GM19463 (cell line): ENCODE measurements at regions not wholly inside any gene's neighbourhood (a gene's known extent, or its start where the extent isn't known, plus 50 kb on each side); places are given as distances from the start of the nearest gene placed in this dataset.
"Not testable (repeated sequence)": the region's sequence is repeated elsewhere in the genome, so short reads cannot be mapped to it uniquely, and the experiment has no call there.

Experiments
- ATAC-seq: cut with Tn5 transposase; IDR thresholded peaks from one replicate; pipeline ENCODE4 v1.9.1; 2021; ENCODE audit warnings: mild to moderate bottlenecking, moderate library complexity; ENCODE audit not compliant: unreplicated experiment

- no peak for ATAC-seq
These were observed 115.1 kb upstream of the FRMD1 start for GRCh38 chr6:168193816-168194721.

GRCh38 chr6:168192901-168193815, 114.1 kb upstream of the FRMD1 start:
- no peak for ATAC-seq

DNA sequence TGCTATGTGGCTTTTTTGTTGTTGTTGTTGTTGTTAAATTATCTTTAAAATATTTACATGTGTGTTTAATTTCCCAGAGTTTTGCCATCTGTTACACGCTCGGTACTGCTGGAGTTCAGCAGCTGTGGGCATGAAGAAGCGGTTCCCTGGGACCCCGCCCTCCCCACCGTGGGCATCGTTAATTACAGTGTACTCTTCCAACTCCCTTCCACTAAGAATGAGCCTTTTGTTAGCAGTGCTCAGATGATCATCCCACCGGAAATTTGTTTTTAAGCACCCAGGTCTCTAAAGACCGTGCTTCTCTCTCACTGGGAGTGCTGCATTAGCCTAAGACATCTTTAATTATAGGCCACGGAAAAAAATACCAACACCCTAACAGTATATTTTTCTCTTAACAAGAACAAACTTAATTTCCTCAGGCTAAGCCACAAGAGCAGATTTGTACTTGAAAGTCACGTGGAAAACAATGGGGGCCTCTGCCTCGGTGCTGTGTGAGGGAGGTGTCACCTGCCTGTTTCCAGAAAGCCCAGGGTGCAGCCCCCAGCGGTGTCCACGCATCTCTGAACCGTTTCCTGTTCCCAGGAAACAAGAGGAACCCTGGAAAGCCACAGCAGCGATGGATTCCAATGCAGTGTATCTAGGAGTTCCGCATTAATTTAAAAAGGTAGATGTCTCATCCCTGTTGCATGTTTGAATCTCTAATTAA, 113.3 kb upstream of the FRMD1 start:
- no peak for ATAC-seq

DNA sequence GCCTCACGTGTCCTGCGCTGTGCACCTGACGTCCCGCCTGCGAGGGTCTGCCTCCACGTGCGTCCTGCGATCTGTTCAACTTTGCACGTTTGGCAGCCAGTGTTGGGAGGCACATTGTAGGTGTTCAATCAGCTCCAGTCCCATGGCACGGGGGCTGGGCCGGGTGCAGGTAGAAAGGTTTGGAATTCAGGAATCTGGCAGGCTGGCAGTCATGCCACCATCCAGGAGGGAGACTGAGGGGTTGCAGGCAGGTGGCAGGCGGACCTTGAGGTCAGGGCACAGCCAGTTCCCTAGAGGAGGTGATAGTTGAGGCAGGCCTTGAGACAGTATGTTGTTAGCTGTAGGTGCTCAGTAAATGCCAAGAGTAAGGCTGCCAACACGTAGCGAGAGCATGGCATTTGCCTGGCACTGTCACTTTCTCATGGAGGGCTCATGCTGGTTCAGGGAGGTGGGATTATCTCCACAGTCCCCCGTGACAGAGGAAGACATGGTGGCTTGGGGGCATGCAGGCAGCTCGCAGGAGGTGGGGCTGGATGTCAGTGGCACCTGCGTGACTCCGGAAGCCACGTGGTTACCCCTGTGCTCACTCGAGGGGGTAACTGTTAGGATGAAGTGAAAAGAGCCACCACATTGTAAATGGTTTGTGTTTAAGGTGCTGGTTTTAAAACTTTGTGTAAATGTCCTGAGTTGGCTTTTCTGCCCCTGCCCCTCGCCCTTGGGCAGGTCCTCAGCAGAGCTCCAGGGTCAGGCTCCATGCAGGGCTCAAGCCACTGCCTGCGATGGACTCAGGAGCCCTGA, 111.8 kb upstream of the FRMD1 start:
- ATAC-seq = no peak

- no peak for ATAC-seq
These were observed 111.0 kb upstream of the FRMD1 start for GRCh38 chr6:168190014-168190405.

- ATAC-seq = no peak
These were observed 110.4 kb upstream of the FRMD1 start for GRCh38 chr6:168189200-168190013.

- no peak for ATAC-seq
These were observed 109.6 kb upstream of the FRMD1 start for GRCh38 chr6:168188369-168189199.

- no peak for ATAC-seq
These were observed 107.4 kb upstream of the FRMD1 start for GRCh38 chr6:168186438-168186837.

- ATAC-seq = not testable (repeated sequence)
These were observed 107.0 kb upstream of the FRMD1 start for GRCh38 chr6:168186018-168186417.

GRCh38 chr6:168184701-168185100, 105.7 kb upstream of the FRMD1 start:
- no peak for ATAC-seq

- ATAC-seq = no peak
These were observed 104.6 kb upstream of the FRMD1 start for GRCh38 chr6:168183613-168183970.

GRCh38 chr6:168182908-168183612, 104.0 kb upstream of the FRMD1 start:
- ATAC-seq = no peak

- no peak for ATAC-seq
These were observed 103.4 kb upstream of the FRMD1 start for GRCh38 chr6:168182366-168182765.

GRCh38 chr6:168181876-168182275, 102.9 kb upstream of the FRMD1 start:
- no peak for ATAC-seq

- no peak for ATAC-seq
These were observed 102.3 kb upstream of the FRMD1 start for GRCh38 chr6:168181316-168181715.

GRCh38 chr6:168180548-168181011, 101.6 kb upstream of the FRMD1 start:
- ATAC-seq = peak; percentile 79

DNA sequence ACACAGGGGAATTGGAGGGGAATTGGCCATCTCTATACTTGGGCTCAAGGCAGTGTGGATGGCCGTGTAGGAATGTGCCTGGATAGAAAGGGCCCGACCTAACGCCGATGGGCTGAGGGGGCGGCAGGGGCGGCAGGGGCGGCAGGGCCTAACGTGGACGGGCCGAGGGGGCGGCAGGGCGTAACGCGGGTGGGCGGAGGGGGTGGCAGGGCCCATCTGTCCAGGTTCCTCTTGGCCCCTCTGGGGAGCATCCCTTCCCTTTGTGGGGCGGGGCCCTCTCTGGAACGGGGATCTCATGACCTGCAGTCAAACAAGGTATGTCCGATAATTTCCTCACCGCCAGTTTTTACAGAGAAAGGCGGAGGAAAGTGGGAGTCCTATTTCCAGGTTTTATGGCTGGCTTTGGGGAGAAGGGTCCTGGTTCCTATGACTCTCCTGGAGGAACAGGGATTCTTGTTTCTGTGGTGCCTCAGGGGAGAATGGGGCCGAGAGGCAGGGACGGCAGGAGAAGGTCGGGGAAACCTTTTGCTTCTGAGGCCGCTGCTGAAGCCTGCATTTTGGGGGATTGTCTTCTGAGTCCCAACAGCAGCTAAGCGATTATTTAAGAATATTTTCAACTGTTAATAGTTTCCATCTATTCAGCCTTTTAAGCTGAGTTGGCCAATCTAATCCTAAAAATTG, 100.8 kb upstream of the FRMD1 start:
- no peak for ATAC-seq
